ENCODE measurements at regions not wholly inside any gene's neighbourhood (a gene's known extent, or its start where the extent isn't known, plus 50 kb on each side); places are given as distances from the start of the nearest gene placed in this dataset.
"Not testable (repeated sequence)": the region's sequence is repeated elsewhere in the genome, so short reads cannot be mapped to it uniquely, and the experiment has no call there.

- DNase-seq = no peak
- Histone ChIP-seq H3K4me1 (no peaks in the 10 kb centered on the region), H3K27ac (no peak overlapping the region), H3K27me3 (no peaks in the 10 kb centered on the region), H3K9ac (ENCODE audit: low read depth in 2 of 2, low read length in 2 of 2) (no peak overlapping the region), H3K9me3 (no peaks in the 10 kb centered on the region), H3K4me3 (no peak overlapping the region), H3K36me3 (no peaks in the 10 kb centered on the region)
- intact Hi-C loops (cut with DNase I) = no loop called here
- no peak for TF ChIP-seq CTCF (IDR thresholded peaks at IDR 0.05)
Observed at GRCh38 chr17:21493993-21494392, 117.8 kb downstream of the KCNJ12 start.

- DNase-seq = no peak
- no peaks in the 10 kb centered on the region for H3K4me1 ChIP-seq
- no peaks in the 10 kb centered on the region for H3K36me3 ChIP-seq
- H3K27ac ChIP-seq = no peak overlapping the region
- no peak for TF ChIP-seq CTCF (IDR thresholded peaks at IDR 0.05)
- intact Hi-C loops (cut with DNase I) = no loop called here
- no peaks in the 10 kb centered on the region for H3K9me3 ChIP-seq
- H3K27me3 ChIP-seq = no peaks in the 10 kb centered on the region
- H3K9ac ChIP-seq (ENCODE audit: low read depth in 2 of 2, low read length in 2 of 2) = no peak overlapping the region
- no peak overlapping the region for H3K4me3 ChIP-seq
Observed at GRCh38 chr17:21495281-21495680, 119.1 kb downstream of the KCNJ12 start.

- no peak overlapping the region for H3K9ac ChIP-seq (ENCODE audit: low read depth in 2 of 2, low read length in 2 of 2)
- no peaks in the 10 kb centered on the region for H3K9me3 ChIP-seq
- no peak for DNase-seq
- H3K4me3 ChIP-seq = no peak overlapping the region
- H3K4me1 ChIP-seq = no peaks in the 10 kb centered on the region
- intact Hi-C loops (cut with DNase I) = no loop called here
- no peaks in the 10 kb centered on the region for H3K27me3 ChIP-seq
- H3K27ac ChIP-seq = no peak overlapping the region
- no peaks in the 10 kb centered on the region for H3K36me3 ChIP-seq
- no peak for TF ChIP-seq CTCF (IDR thresholded peaks at IDR 0.05)
Observed at GRCh38 chr17:21500064-21500463, 123.9 kb downstream of the KCNJ12 start.

- H3K27me3 ChIP-seq; H3K9me3 ChIP-seq; H3K4me1 ChIP-seq; intact Hi-C loops (cut with DNase I); H3K4me3 ChIP-seq; H3K9ac ChIP-seq (ENCODE audit: low read depth in 2 of 2, low read length in 2 of 2); H3K27ac ChIP-seq; DNase-seq; H3K36me3 ChIP-seq: not testable (repeated sequence)
Observed at GRCh38 chr17:21501927-21502700, 126.0 kb downstream of the KCNJ12 start.

- no peak for TF ChIP-seq CTCF (IDR thresholded peaks at IDR 0.05)
- intact Hi-C loops (cut with DNase I) = loop anchor here (2.0 kb wide), 1 partner anchor 41 kb away; no protein-coding TSS in a partner anchor
- no peak for DNase-seq
- no peaks in the 10 kb centered on the region for H3K27me3 ChIP-seq
- no peaks in the 10 kb centered on the region for H3K9me3 ChIP-seq
- H3K4me3 ChIP-seq = no peak overlapping the region
- H3K27ac ChIP-seq = no peak overlapping the region
- H3K4me1 ChIP-seq = no peaks in the 10 kb centered on the region
- no peaks in the 10 kb centered on the region for H3K36me3 ChIP-seq
- no peak overlapping the region for H3K9ac ChIP-seq (ENCODE audit: low read depth in 2 of 2, low read length in 2 of 2)
Observed at GRCh38 chr17:21505819-21506815, 130.0 kb downstream of the KCNJ12 start.

- intact Hi-C loops (cut with DNase I); H3K9me3 ChIP-seq; H3K4me3 ChIP-seq; H3K9ac ChIP-seq (ENCODE audit: low read depth in 2 of 2, low read length in 2 of 2); H3K27ac ChIP-seq; H3K36me3 ChIP-seq; H3K27me3 ChIP-seq; DNase-seq; H3K4me1 ChIP-seq: not testable (repeated sequence)
Observed at GRCh38 chr17:21507806-21508205, 131.6 kb downstream of the KCNJ12 start.

Measured in colonic mucosa (tissue), 4 donors.